Breast epithelium (tissue), 3 donors: ENCODE measurements at regions not wholly inside any gene's neighbourhood (a gene's known extent, or its start where the extent isn't known, plus 50 kb on each side); places are given as distances from the start of the nearest gene placed in this dataset.

Experiments used
- CTCF ChIP-seq, 3 donors: fragments of 450-650 bp; IDR thresholded peaks; one replicate each; pipeline ENCODE4 v1.5.1; 2016 to 2017; ENCODE audit warnings: antibody characterized with exemption in 3 of 3, mild to moderate bottlenecking in 3 of 3, moderate library complexity in 3 of 3
- POLR2AphosphoS5 ChIP-seq, 3 donors: sonication (generic); formaldehyde crosslinking; IDR thresholded peaks; one replicate each; pipeline ENCODE4 v1.6.1; 2017; ENCODE audit warnings: antibody characterized with exemption in 3 of 3

- TF ChIP-seq CTCF (IDR thresholded peaks at IDR 0.05), result no peak
- no peak for TF ChIP-seq POLR2AphosphoS5 (IDR thresholded peaks at IDR 0.05)
These were observed 175.9 kb downstream of the OTOL1 start for GRCh38 chr3:161672478-161672877.
